ENCODE measurements at regions not wholly inside any gene's neighbourhood (a gene's known extent, or its start where the extent isn't known, plus 50 kb on each side); places are given as distances from the start of the nearest gene placed in this dataset.

GRCh38 chr10:35889226-35889625, 247.1 kb upstream of the FZD8 start:
- no peak for TF ChIP-seq CTCF (IDR thresholded peaks at IDR 0.05; ENCODE audit: borderline replicate concordance, insufficient read depth, low read depth, low read length)
- H3K4me3 ChIP-seq (ENCODE audit: low read depth, low read length), result no peak overlapping the region

- TF ChIP-seq CTCF (IDR thresholded peaks at IDR 0.05; ENCODE audit: borderline replicate concordance, insufficient read depth, low read depth, low read length), result no peak
- H3K4me3 ChIP-seq (ENCODE audit: low read depth, low read length), result no peak overlapping the region
Measured at GRCh38 chr10:35888400-35888799, 246.3 kb upstream of the FZD8 start.

GRCh38 chr10:35887685-35888084, 245.6 kb upstream of the FZD8 start:
- TF ChIP-seq CTCF (IDR thresholded peaks at IDR 0.05; ENCODE audit: borderline replicate concordance, insufficient read depth, low read depth, low read length), result no peak
- H3K4me3 ChIP-seq (ENCODE audit: low read depth, low read length), result no peak overlapping the region

GRCh38 chr10:35885076-35885475, 243.0 kb upstream of the FZD8 start:
- no peak for TF ChIP-seq CTCF (IDR thresholded peaks at IDR 0.05; ENCODE audit: borderline replicate concordance, insufficient read depth, low read depth, low read length)

GRCh38 chr10:35884657-35885071, 242.6 kb upstream of the FZD8 start:
- TF ChIP-seq CTCF (IDR thresholded peaks at IDR 0.05; ENCODE audit: borderline replicate concordance, insufficient read depth, low read depth, low read length), result no peak
- no peak overlapping the region for H3K4me3 ChIP-seq (ENCODE audit: low read depth, low read length)

More at GRCh38 chr10:35885076-35885475, 243.0 kb upstream of the FZD8 start:
- no peak overlapping the region for H3K4me3 ChIP-seq (ENCODE audit: low read depth, low read length)

- no peak for TF ChIP-seq CTCF (IDR thresholded peaks at IDR 0.05; ENCODE audit: borderline replicate concordance, insufficient read depth, low read depth, low read length)
- no peak overlapping the region for H3K4me3 ChIP-seq (ENCODE audit: low read depth, low read length)
Measured at GRCh38 chr10:35882422-35883150, 240.5 kb upstream of the FZD8 start.

- H3K4me3 ChIP-seq (ENCODE audit: low read depth, low read length), result no peak overlapping the region
- TF ChIP-seq CTCF (IDR thresholded peaks at IDR 0.05; ENCODE audit: borderline replicate concordance, insufficient read depth, low read depth, low read length), result no peak
Measured at GRCh38 chr10:35881320-35881719, 239.2 kb upstream of the FZD8 start.

All from GM12875 (cell line).